Fibroblast of the aortic adventitia (primary cell): ENCODE measurements at regions not wholly inside any gene's neighbourhood (a gene's known extent, or its start where the extent isn't known, plus 50 kb on each side); places are given as distances from the start of the nearest gene placed in this dataset.
"Not testable (repeated sequence)": the region's sequence is repeated elsewhere in the genome, so short reads cannot be mapped to it uniquely, and the experiment has no call there.

Experiments used
- DNase-seq: peaks from one replicate; pipeline ENCODE4 v3.0.0-alpha.2; 2010; ENCODE audit warnings: low read depth
- H3K4me3 ChIP-seq: 2 replicates; pipeline ENCODE4 v1.5.1; 2011; ENCODE audit warnings: low read depth, mild to moderate bottlenecking, control low read depth, low read length, moderate library complexity
- CTCF ChIP-seq: IDR thresholded peaks from 2 replicates; pipeline ENCODE4 v1.5.1; 2011; ENCODE audit warnings: mild to moderate bottlenecking, low read length, control low read depth, inconsistent platforms; ENCODE audit not compliant: insufficient read depth

DNA sequence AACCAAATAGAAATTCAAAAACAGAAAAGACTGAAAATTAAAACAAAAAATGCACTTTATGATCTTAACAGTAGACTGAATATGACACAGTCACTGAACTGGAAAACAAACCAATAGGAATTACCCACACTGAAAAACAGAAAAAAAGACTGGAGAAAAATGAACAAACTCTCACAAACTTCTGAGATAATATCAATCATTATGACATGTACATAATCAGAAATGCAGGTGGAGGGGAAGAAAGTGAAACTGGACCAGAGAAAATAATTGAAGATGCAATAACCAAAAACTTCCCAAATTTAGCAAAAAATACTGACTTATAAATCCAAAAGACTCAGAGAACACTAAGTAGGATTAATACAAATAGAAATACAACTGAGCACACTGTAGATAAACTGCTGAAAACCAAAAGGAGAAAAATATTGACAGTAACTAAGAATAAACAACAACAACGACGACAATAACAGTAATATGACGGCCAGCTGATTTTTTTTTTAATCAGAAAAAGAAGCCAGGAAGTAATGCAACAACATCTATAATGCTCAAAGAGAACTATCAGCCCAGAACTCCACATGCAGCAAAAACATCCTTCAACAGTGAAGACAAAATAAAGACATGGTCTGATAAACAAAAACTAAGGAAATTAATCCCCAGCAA lies 108.1 kb downstream of the ZFAND4 start:
- DNase-seq = no peak
- no peak overlapping the region for H3K4me3 ChIP-seq
- no peak for TF ChIP-seq CTCF

DNA sequence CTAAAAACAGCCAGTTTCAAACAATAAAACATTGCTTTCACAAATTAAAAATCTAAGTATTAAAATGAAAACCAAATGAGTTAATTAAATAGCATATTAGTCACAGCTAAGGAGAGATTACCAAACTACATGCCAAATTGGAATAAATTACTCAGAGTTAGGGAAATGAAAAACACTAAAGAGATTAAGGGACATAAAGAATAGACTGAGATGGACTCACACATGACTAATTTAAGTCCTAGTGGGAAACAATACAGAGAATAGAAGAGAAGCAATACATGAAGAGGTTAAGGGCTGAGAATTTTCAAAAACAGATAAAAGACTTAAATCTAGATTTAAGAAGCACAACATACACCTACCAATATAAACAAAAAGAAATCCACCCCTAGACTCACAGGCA lies 110.6 kb downstream of the ZFAND4 start:
- no peak for DNase-seq
- H3K4me3 ChIP-seq = no peak overlapping the region
- TF ChIP-seq CTCF = no peak

- no peak overlapping the region for H3K4me3 ChIP-seq
- DNase-seq = no peak
- TF ChIP-seq CTCF = no peak
These were observed 112.3 kb downstream of the ZFAND4 start for GRCh38 chr10:45560262-45560661.

GRCh38 chr10:45558425-45558824 lies 114.1 kb downstream of the ZFAND4 start:
- no peak for TF ChIP-seq CTCF
- no peak for DNase-seq
- H3K4me3 ChIP-seq = no peak overlapping the region

- no peak overlapping the region for H3K4me3 ChIP-seq
- no peak for DNase-seq
- TF ChIP-seq CTCF = no peak
These were observed 115.2 kb downstream of the ZFAND4 start for GRCh38 chr10:45557275-45557905.

- no peak for TF ChIP-seq CTCF
- no peak overlapping the region for H3K4me3 ChIP-seq
- peak; percentile 47 for DNase-seq
These were observed 116.8 kb downstream of the ZFAND4 start for GRCh38 chr10:45555795-45556194.

DNA sequence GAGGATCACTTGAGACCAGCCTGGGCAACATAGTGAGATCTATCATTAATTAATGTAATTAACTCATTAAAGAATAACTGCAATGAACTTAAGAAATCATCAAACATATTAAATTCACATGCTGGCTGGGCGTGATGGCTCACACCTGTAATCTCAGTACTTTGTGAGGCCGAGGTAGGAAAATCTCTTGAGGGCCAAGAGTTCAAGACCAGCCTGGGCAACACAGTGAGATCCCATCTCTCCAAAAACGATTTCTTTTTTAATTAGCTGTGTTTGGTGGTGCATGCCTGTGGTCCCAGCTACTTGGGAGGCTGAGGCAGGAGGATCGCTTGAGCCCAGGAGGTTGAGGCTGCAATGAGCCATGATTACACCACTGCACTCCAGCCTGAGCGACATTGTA lies 117.2 kb downstream of the ZFAND4 start:
- not testable (repeated sequence) for H3K4me3 ChIP-seq, DNase-seq
